Brain microvascular endothelial cell (primary cell): ENCODE measurements at regions not wholly inside any gene's neighbourhood (a gene's known extent, or its start where the extent isn't known, plus 50 kb on each side); places are given as distances from the start of the nearest gene placed in this dataset.

Source experiments
- DNase-seq: peaks from one replicate; pipeline ENCODE4 v3.0.0-alpha.2; 2020
- H3K27ac ChIP-seq: fragments of 250-450 bp; sonication (Bioruptor Pico); 2 replicates; pipeline ENCODE4 v1.5.1; 2020; ENCODE audit warnings: mild to moderate bottlenecking, moderate library complexity
- H3K27me3 ChIP-seq: fragments of 250-450 bp; sonication (Bioruptor Pico); replicated peaks from 2 replicates; pipeline ENCODE4 v1.5.1; 2020; ENCODE audit warnings: mild to moderate bottlenecking
- H3K36me3 ChIP-seq: fragments of 250-450 bp; sonication (Bioruptor Pico); replicated peaks from 2 replicates; pipeline ENCODE4 v1.5.1; 2020; ENCODE audit warnings: mild to moderate bottlenecking
- H3K4me3 ChIP-seq: 2 replicates; pipeline ENCODE4 v1.5.1; 2011; ENCODE audit warnings: low read depth, mild to moderate bottlenecking, control low read depth, low read length, moderate library complexity
- CTCF ChIP-seq: IDR thresholded peaks from 2 replicates; pipeline ENCODE4 v1.5.1; 2011; ENCODE audit warnings: low read depth, mild to moderate bottlenecking, moderate library complexity, low read length, control low read depth, inconsistent platforms; ENCODE audit errors: missing control alignments
- in situ Hi-C: cut with HindIII; loops from 2 replicates; pipeline ENCODE4 v1.10.0; 2017; ENCODE audit warnings: low sequenced_read_pairs, low pct_ligation_motif_present

GRCh38 chr16:49024016-49024415 is 257.6 kb downstream of the CBLN1 start:
- in situ Hi-C loops: no loop called here
- Histone ChIP-seq H3K27me3 (no peaks in the 10 kb centered on the region), H3K4me3 (no peak overlapping the region), H3K27ac (no peak overlapping the region), H3K36me3 (no peaks in the 10 kb centered on the region)
- DNase-seq: no peak
- no peak for TF ChIP-seq CTCF

GRCh38 chr16:49023050-49023449 is 258.6 kb downstream of the CBLN1 start:
- TF ChIP-seq CTCF: no peak
- DNase-seq: no peak
- H3K27me3 ChIP-seq: no peaks in the 10 kb centered on the region
- H3K27ac ChIP-seq: no peak overlapping the region
- in situ Hi-C loops: no loop called here
- H3K36me3 ChIP-seq: no peaks in the 10 kb centered on the region
- no peak overlapping the region for H3K4me3 ChIP-seq

GRCh38 chr16:49022351-49022963 is 259.2 kb downstream of the CBLN1 start:
- in situ Hi-C loops: no loop called here
- H3K27me3 ChIP-seq: no peaks in the 10 kb centered on the region
- no peak overlapping the region for H3K4me3 ChIP-seq
- H3K27ac ChIP-seq: no peak overlapping the region
- H3K36me3 ChIP-seq: no peaks in the 10 kb centered on the region
- DNase-seq: no peak
- no peak for TF ChIP-seq CTCF

- no peak for DNase-seq
- H3K36me3 ChIP-seq: no peaks in the 10 kb centered on the region
- in situ Hi-C loops: no loop called here
- no peak overlapping the region for H3K4me3 ChIP-seq
- H3K27ac ChIP-seq: no peak overlapping the region
- TF ChIP-seq CTCF: no peak
- no peaks in the 10 kb centered on the region for H3K27me3 ChIP-seq
These were observed 260.5 kb downstream of the CBLN1 start for GRCh38 chr16:49021136-49021535.

GRCh38 chr16:49020436-49020835 is 261.2 kb downstream of the CBLN1 start:
- in situ Hi-C loops: no loop called here
- TF ChIP-seq CTCF: no peak
- H3K36me3 ChIP-seq: no peaks in the 10 kb centered on the region

GRCh38 chr16:49019831-49020230 is 261.8 kb downstream of the CBLN1 start:
- in situ Hi-C loops: no loop called here
- no peak for DNase-seq
- H3K36me3 ChIP-seq: no peaks in the 10 kb centered on the region
- H3K27ac ChIP-seq: no peak overlapping the region
- no peaks in the 10 kb centered on the region for H3K27me3 ChIP-seq
- no peak overlapping the region for H3K4me3 ChIP-seq
- no peak for TF ChIP-seq CTCF

More at GRCh38 chr16:49020436-49020835, 261.2 kb downstream of the CBLN1 start:
- no peak for DNase-seq
- Histone ChIP-seq H3K27me3 (no peaks in the 10 kb centered on the region), H3K4me3 (no peak overlapping the region), H3K27ac (no peak overlapping the region)
